ENCODE measurements at regions not wholly inside any gene's neighbourhood (a gene's known extent, or its start where the extent isn't known, plus 50 kb on each side); places are given as distances from the start of the nearest gene placed in this dataset.

- DNase-seq = no peak
These were observed 83.0 kb upstream of the PDZRN3 start for GRCh38 chr3:73707772-73708171.

GRCh38 chr3:73706771-73707170 lies 82.0 kb upstream of the PDZRN3 start:
- no peaks in the 10 kb centered on the region for H4K20me1 ChIP-seq (ENCODE audit: insufficient read depth, low read length)
- H2AFZ ChIP-seq (ENCODE audit: low read length) = no peak overlapping the region
- no peaks in the 10 kb centered on the region for H3K9me2 ChIP-seq (replicated peaks; ENCODE audit: insufficient read depth, low read length)
- H3K27me3 ChIP-seq (replicated peaks; ENCODE audit: insufficient read depth, low read length) = no peaks in the 10 kb centered on the region
- H3K9ac ChIP-seq (ENCODE audit: low read length) = no peak overlapping the region
- H3K4me1 ChIP-seq (ENCODE audit: low read length) = peaks cover 7% of the 10 kb centered on the region; the same call in 1 of the 2 replicates
- H3K27ac ChIP-seq (ENCODE audit: low read length) = no peak overlapping the region
- H3K4me2 ChIP-seq (ENCODE audit: low read depth, low read length) = no peak overlapping the region
- no peaks in the 10 kb centered on the region for H3K79me2 ChIP-seq (ENCODE audit: low read length)
- H3K36me3 ChIP-seq (replicated peaks; ENCODE audit: insufficient read depth, low read length) = no peaks in the 10 kb centered on the region
- H3F3A ChIP-seq (ENCODE audit: insufficient read depth, low read length) = no peaks in the 10 kb centered on the region
- DNase-seq = no peak
- no peak for TF ChIP-seq EZH2phosphoT487 (IDR thresholded peaks at IDR 0.05; ENCODE audit: low read length)
- no peak overlapping the region for H3K4me3 ChIP-seq (ENCODE audit: low read length)
- no peaks in the 10 kb centered on the region for H3K9me3 ChIP-seq (replicated peaks; ENCODE audit: insufficient read depth, low read length)

More at GRCh38 chr3:73707772-73708171, 83.0 kb upstream of the PDZRN3 start:
- H3K9me3 ChIP-seq (replicated peaks; ENCODE audit: insufficient read depth, low read length) = no peaks in the 10 kb centered on the region
- peak overlapping the region; percentile 54 for H2AFZ ChIP-seq (ENCODE audit: low read length)
- H3K9me2 ChIP-seq (replicated peaks; ENCODE audit: insufficient read depth, low read length) = no peaks in the 10 kb centered on the region
- H3K27me3 ChIP-seq (replicated peaks; ENCODE audit: insufficient read depth, low read length) = no peaks in the 10 kb centered on the region
- no peak overlapping the region for H3K9ac ChIP-seq (ENCODE audit: low read length)
- TF ChIP-seq, protein P1, sequence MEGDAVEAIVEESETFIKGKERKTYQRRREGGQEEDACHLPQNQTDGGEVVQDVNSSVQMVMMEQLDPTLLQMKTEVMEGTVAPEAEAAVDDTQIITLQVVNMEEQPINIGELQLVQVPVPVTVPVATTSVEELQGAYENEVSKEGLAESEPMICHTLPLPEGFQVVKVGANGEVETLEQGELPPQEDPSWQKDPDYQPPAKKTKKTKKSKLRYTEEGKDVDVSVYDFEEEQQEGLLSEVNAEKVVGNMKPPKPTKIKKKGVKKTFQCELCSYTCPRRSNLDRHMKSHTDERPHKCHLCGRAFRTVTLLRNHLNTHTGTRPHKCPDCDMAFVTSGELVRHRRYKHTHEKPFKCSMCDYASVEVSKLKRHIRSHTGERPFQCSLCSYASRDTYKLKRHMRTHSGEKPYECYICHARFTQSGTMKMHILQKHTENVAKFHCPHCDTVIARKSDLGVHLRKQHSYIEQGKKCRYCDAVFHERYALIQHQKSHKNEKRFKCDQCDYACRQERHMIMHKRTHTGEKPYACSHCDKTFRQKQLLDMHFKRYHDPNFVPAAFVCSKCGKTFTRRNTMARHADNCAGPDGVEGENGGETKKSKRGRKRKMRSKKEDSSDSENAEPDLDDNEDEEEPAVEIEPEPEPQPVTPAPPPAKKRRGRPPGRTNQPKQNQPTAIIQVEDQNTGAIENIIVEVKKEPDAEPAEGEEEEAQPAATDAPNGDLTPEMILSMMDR (IDR thresholded peaks at IDR 0.05; ENCODE audit: low read length) = no peak
- TF ChIP-seq EZH2 (optimal IDR thresholded peaks at IDR 0.05; ENCODE audit: low read depth, low read length) (no peak), EZH2phosphoT487 (IDR thresholded peaks at IDR 0.05; ENCODE audit: low read length) (no peak)
- H4K20me1 ChIP-seq (ENCODE audit: insufficient read depth, low read length) = no peaks in the 10 kb centered on the region
- peaks cover 7% of the 10 kb centered on the region; the same call in 1 of the 2 replicates for H3K4me1 ChIP-seq (ENCODE audit: low read length)
- no peak overlapping the region for H3K4me3 ChIP-seq (ENCODE audit: low read length)
- H3K27ac ChIP-seq (ENCODE audit: low read length) = no peak overlapping the region
- no peaks in the 10 kb centered on the region for H3K79me2 ChIP-seq (ENCODE audit: low read length)
- peak overlapping the region; percentile 13; the same call in 1 of the 2 replicates for H3K4me2 ChIP-seq (ENCODE audit: low read depth, low read length)
- no peaks in the 10 kb centered on the region for H3K36me3 ChIP-seq (replicated peaks; ENCODE audit: insufficient read depth, low read length)
- no peaks in the 10 kb centered on the region for H3F3A ChIP-seq (ENCODE audit: insufficient read depth, low read length)

GRCh38 chr3:73705792-73706191 lies 81.1 kb upstream of the PDZRN3 start:
- Histone ChIP-seq H3K4me1 (ENCODE audit: low read length) (peaks cover 7% of the 10 kb centered on the region; the same call in 1 of the 2 replicates), H4K20me1 (ENCODE audit: insufficient read depth, low read length) (no peaks in the 10 kb centered on the region), H3K79me2 (ENCODE audit: low read length) (no peaks in the 10 kb centered on the region), H2AFZ (ENCODE audit: low read length) (no peak overlapping the region), H3K9me3 (replicated peaks; ENCODE audit: insufficient read depth, low read length) (no peaks in the 10 kb centered on the region), H3F3A (ENCODE audit: insufficient read depth, low read length) (no peaks in the 10 kb centered on the region), H3K9ac (ENCODE audit: low read length) (no peak overlapping the region), H3K27ac (ENCODE audit: low read length) (no peak overlapping the region), H3K4me2 (ENCODE audit: low read depth, low read length) (no peak overlapping the region), H3K27me3 (replicated peaks; ENCODE audit: insufficient read depth, low read length) (no peaks in the 10 kb centered on the region), H3K36me3 (replicated peaks; ENCODE audit: insufficient read depth, low read length) (no peaks in the 10 kb centered on the region), H3K9me2 (replicated peaks; ENCODE audit: insufficient read depth, low read length) (no peaks in the 10 kb centered on the region), H3K4me3 (ENCODE audit: low read length) (no peak overlapping the region)
- TF ChIP-seq, protein P1 (IDR thresholded peaks at IDR 0.05; ENCODE audit: low read length) = no peak
- DNase-seq = no peak

- Histone ChIP-seq H3K4me1 (ENCODE audit: low read length) (no peaks in the 10 kb centered on the region), H3K9me2 (replicated peaks; ENCODE audit: insufficient read depth, low read length) (no peaks in the 10 kb centered on the region), H3K79me2 (ENCODE audit: low read length) (no peaks in the 10 kb centered on the region), H4K20me1 (ENCODE audit: insufficient read depth, low read length) (no peaks in the 10 kb centered on the region), H3K4me2 (ENCODE audit: low read depth, low read length) (no peak overlapping the region), H3K4me3 (ENCODE audit: low read length) (no peak overlapping the region), H3K36me3 (replicated peaks; ENCODE audit: insufficient read depth, low read length) (no peaks in the 10 kb centered on the region), H3K9ac (ENCODE audit: low read length) (no peak overlapping the region), H3K27me3 (replicated peaks; ENCODE audit: insufficient read depth, low read length) (no peaks in the 10 kb centered on the region), H3F3A (ENCODE audit: insufficient read depth, low read length) (no peaks in the 10 kb centered on the region), H2AFZ (ENCODE audit: low read length) (no peak overlapping the region), H3K9me3 (replicated peaks; ENCODE audit: insufficient read depth, low read length) (no peaks in the 10 kb centered on the region), H3K27ac (ENCODE audit: low read length) (no peak overlapping the region)
- DNase-seq = no peak
- no peak for TF ChIP-seq EZH2 (optimal IDR thresholded peaks at IDR 0.05; ENCODE audit: low read depth, low read length)
- TF ChIP-seq EZH2phosphoT487 (IDR thresholded peaks at IDR 0.05; ENCODE audit: low read length) = no peak
- TF ChIP-seq, protein P1 (IDR thresholded peaks at IDR 0.05; ENCODE audit: low read length) = no peak
These were observed 74.6 kb upstream of the PDZRN3 start for GRCh38 chr3:73699327-73699726.
